ENCODE measurements at regions not wholly inside any gene's neighbourhood (a gene's known extent, or its start where the extent isn't known, plus 50 kb on each side); places are given as distances from the start of the nearest gene placed in this dataset.
"Not testable (repeated sequence)": the region's sequence is repeated elsewhere in the genome, so short reads cannot be mapped to it uniquely, and the experiment has no call there.

- not testable (repeated sequence) for H3K27me3 Mint-ChIP-seq, H3K36me3 Mint-ChIP-seq, H3K9me3 Mint-ChIP-seq
- Mint-ChIP-seq H3K4me3 (peak overlapping the region; percentile 79 to 96 (median 90)), H3K4me1 (peaks cover 19 to 34% (median 27%) of the 10 kb centered on the region in 3 donors), H3K27ac (peak overlapping the region in 5 of 6 donors; percentile 18 to 95 (median 85))
- DNase-seq (peak; percentile 40), ATAC-seq (ENCODE audit: low read depth in 2 of 2) (peak; percentile 71 to 73)
Observed at GRCh38 chr22:22117864-22118544, 126.6 kb upstream of the VPREB1 start.

GRCh38 chr22:22116997-22117770, 127.4 kb upstream of the VPREB1 start:
- not testable (repeated sequence) for H3K9me3 Mint-ChIP-seq, DNase-seq, H3K36me3 Mint-ChIP-seq, H3K27me3 Mint-ChIP-seq
- H3K4me1 Mint-ChIP-seq, result peaks cover 23 to 37% (median 31%) of the 10 kb centered on the region in 3 donors
- peak overlapping the region in 4 of 6 donors; percentile 44 to 95 (median 86) for H3K27ac Mint-ChIP-seq
- ATAC-seq (ENCODE audit: low read depth in 2 of 2), result peak in 1 of 2 donors; percentile 9
- peak overlapping the region; percentile 73 to 93 (median 83) for H3K4me3 Mint-ChIP-seq

- no peaks in the 10 kb centered on the region for H3K9me3 Mint-ChIP-seq
- DNase-seq, result no peak
- H3K27ac Mint-ChIP-seq, result peak overlapping the region in 1 of 6 donors; percentile 92
- peaks cover 40 to 55% (median 53%) of the 10 kb centered on the region in 3 donors for H3K4me1 Mint-ChIP-seq
- peak overlapping the region in 1 of 8 donors; percentile 50 for H3K4me3 Mint-ChIP-seq
- no peaks in the 10 kb centered on the region for H3K36me3 Mint-ChIP-seq
- no peaks in the 10 kb centered on the region for H3K27me3 Mint-ChIP-seq
- ATAC-seq (ENCODE audit: low read depth in 2 of 2), result no peak
Observed at GRCh38 chr22:22113701-22114100, 130.9 kb upstream of the VPREB1 start.

GRCh38 chr22:22112533-22113294, 130.1 kb upstream of the TOP3B start:
- Mint-ChIP-seq H3K4me1 (peaks cover 40 to 57% (median 50%) of the 10 kb centered on the region in 3 donors), H3K4me3 (peak overlapping the region in 5 of 8 donors; percentile 19 to 69 (median 52))

GRCh38 chr22:22111983-22112382, 129.4 kb upstream of the TOP3B start:
- no peaks in the 10 kb centered on the region for H3K36me3 Mint-ChIP-seq
- no peaks in the 10 kb centered on the region for H3K27me3 Mint-ChIP-seq
- H3K9me3 Mint-ChIP-seq, result no peaks in the 10 kb centered on the region
- ATAC-seq (ENCODE audit: low read depth in 2 of 2), result no peak
- peak overlapping the region in 6 of 8 donors; percentile 25 to 85 (median 63) for H3K4me3 Mint-ChIP-seq
- peaks cover 41 to 61% (median 50%) of the 10 kb centered on the region in 3 donors for H3K4me1 Mint-ChIP-seq
- no peak for DNase-seq
- H3K27ac Mint-ChIP-seq, result peak overlapping the region in 5 of 6 donors; percentile 92 to 99 (median 96)

More at GRCh38 chr22:22112533-22113294, 130.1 kb upstream of the TOP3B start:
- ATAC-seq (ENCODE audit: low read depth in 2 of 2), result no peak
- DNase-seq, result no peak
- no peaks in the 10 kb centered on the region for H3K36me3 Mint-ChIP-seq
- H3K27me3 Mint-ChIP-seq, result no peaks in the 10 kb centered on the region
- no peaks in the 10 kb centered on the region for H3K9me3 Mint-ChIP-seq
- peak overlapping the region in 5 of 6 donors; percentile 59 to 96 (median 92) for H3K27ac Mint-ChIP-seq

- Mint-ChIP-seq H3K4me3 (peak overlapping the region; percentile 32 to 87 (median 80)), H3K36me3 (no peaks in the 10 kb centered on the region), H3K4me1 (peaks cover 44 to 61% (median 49%) of the 10 kb centered on the region in 3 donors), H3K27ac (peak overlapping the region; percentile 92 to 99 (median 95)), H3K27me3 (no peaks in the 10 kb centered on the region), H3K9me3 (no peaks in the 10 kb centered on the region)
- ATAC-seq (ENCODE audit: low read depth in 2 of 2) (peak; percentile 45 to 49), DNase-seq (no peak)
Observed at GRCh38 chr22:22111267-22111751, 128.7 kb upstream of the TOP3B start.

- peak overlapping the region; percentile 32 to 87 (median 81) for H3K4me3 Mint-ChIP-seq
- H3K4me1 Mint-ChIP-seq, result peaks cover 42 to 61% (median 46%) of the 10 kb centered on the region in 3 donors
- H3K27ac Mint-ChIP-seq, result peak overlapping the region; percentile 92 to 99 (median 95)
- no peaks in the 10 kb centered on the region for H3K27me3 Mint-ChIP-seq
- H3K36me3 Mint-ChIP-seq, result no peaks in the 10 kb centered on the region
- no peaks in the 10 kb centered on the region for H3K9me3 Mint-ChIP-seq
- peak; percentile 94 for DNase-seq
- ATAC-seq (ENCODE audit: low read depth in 2 of 2), result peak; percentile 99
Observed at GRCh38 chr22:22110548-22111266, 128.1 kb upstream of the TOP3B start.

- no peaks in the 10 kb centered on the region for H3K27me3 Mint-ChIP-seq
- H3K36me3 Mint-ChIP-seq, result no peaks in the 10 kb centered on the region
- peak overlapping the region in 5 of 6 donors; percentile 81 to 98 (median 92) for H3K27ac Mint-ChIP-seq
- H3K9me3 Mint-ChIP-seq, result peaks cover 0 to 1% (median 0%) of the 10 kb centered on the region in 7 donors
- ATAC-seq (ENCODE audit: low read depth in 2 of 2) (no peak), DNase-seq (no peak)
- peaks cover 46 to 64% (median 52%) of the 10 kb centered on the region in 3 donors for H3K4me1 Mint-ChIP-seq
- H3K4me3 Mint-ChIP-seq, result peak overlapping the region in 3 of 8 donors; percentile 15 to 85 (median 57)
Observed at GRCh38 chr22:22109693-22110466, 127.3 kb upstream of the TOP3B start.

GRCh38 chr22:22106855-22107254, 124.3 kb upstream of the TOP3B start:
- DNase-seq (no peak), ATAC-seq (ENCODE audit: low read depth in 2 of 2) (no peak)
- Mint-ChIP-seq H3K36me3 (no peaks in the 10 kb centered on the region), H3K4me3 (no peak overlapping the region), H3K9me3 (peaks cover 0 to 1% (median 0%) of the 10 kb centered on the region in 7 donors), H3K4me1 (peaks cover 39 to 52% (median 42%) of the 10 kb centered on the region in 3 donors), H3K27ac (peak overlapping the region in 1 of 6 donors; percentile 73), H3K27me3 (no peaks in the 10 kb centered on the region)

GRCh38 chr22:22105364-22105763, 122.8 kb upstream of the TOP3B start:
- H3K4me1 Mint-ChIP-seq, result peaks cover 27 to 41% (median 31%) of the 10 kb centered on the region in 3 donors
- no peak overlapping the region for H3K27ac Mint-ChIP-seq
- DNase-seq (no peak), ATAC-seq (ENCODE audit: low read depth in 2 of 2) (no peak)
- H3K4me3 Mint-ChIP-seq, result no peak overlapping the region
- H3K9me3 Mint-ChIP-seq, result peaks cover 0 to 1% (median 0%) of the 10 kb centered on the region in 7 donors
- H3K36me3 Mint-ChIP-seq, result no peaks in the 10 kb centered on the region
- H3K27me3 Mint-ChIP-seq, result no peaks in the 10 kb centered on the region

- Mint-ChIP-seq H3K27me3 (no peaks in the 10 kb centered on the region), H3K9me3 (peaks cover 3 to 10% (median 7%) of the 10 kb centered on the region in 7 donors), H3K36me3 (peaks cover 6 to 8% of the 10 kb centered on the region in 2 donors), H3K4me3 (no peak overlapping the region), H3K4me1 (peaks cover 30 to 44% (median 34%) of the 10 kb centered on the region in 3 donors), H3K27ac (peak overlapping the region in 1 of 6 donors; percentile 36)
- DNase-seq (no peak), ATAC-seq (ENCODE audit: low read depth in 2 of 2) (no peak)
Observed at GRCh38 chr22:22103078-22103875, 120.7 kb upstream of the TOP3B start.
